ENCODE measurements at regions not wholly inside any gene's neighbourhood (a gene's known extent, or its start where the extent isn't known, plus 50 kb on each side); places are given as distances from the start of the nearest gene placed in this dataset.

DNA sequence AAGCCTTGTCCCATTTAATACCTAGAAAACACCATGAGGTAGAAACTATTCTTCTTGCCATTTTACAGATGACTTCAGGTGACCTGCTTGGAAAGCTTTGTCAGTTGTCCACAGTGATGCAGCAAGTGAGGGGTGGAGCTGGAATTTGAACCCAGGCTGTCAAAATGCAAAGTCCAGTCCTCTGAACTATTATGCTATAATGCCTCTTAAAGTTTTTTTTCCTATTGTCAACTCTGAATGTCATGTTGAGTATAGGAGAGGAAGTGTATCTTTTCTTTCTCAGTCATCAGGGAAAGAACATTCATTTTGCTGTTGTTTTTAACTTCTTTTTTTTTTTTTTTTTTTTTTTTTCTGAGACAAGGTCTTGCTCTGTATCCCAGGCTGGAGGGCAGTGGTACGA, 525.6 kb downstream of the XYLT1 start:
- Mint-ChIP-seq H3K27me3 (ENCODE audit: low read depth) (no peaks in the 10 kb centered on the region), H3K4me3 (ENCODE audit: unreplicated experiment) (no peak overlapping the region), H3K36me3 (ENCODE audit: low read depth) (peaks cover 1% of the 10 kb centered on the region), H3K4me1 (ENCODE audit: low read depth) (no peaks in the 10 kb centered on the region), H3K9me3 (ENCODE audit: low read depth) (peaks cover 22% of the 10 kb centered on the region), H3K27ac (ENCODE audit: unreplicated experiment) (no peak overlapping the region)
- TF ChIP-seq, protein P1, sequence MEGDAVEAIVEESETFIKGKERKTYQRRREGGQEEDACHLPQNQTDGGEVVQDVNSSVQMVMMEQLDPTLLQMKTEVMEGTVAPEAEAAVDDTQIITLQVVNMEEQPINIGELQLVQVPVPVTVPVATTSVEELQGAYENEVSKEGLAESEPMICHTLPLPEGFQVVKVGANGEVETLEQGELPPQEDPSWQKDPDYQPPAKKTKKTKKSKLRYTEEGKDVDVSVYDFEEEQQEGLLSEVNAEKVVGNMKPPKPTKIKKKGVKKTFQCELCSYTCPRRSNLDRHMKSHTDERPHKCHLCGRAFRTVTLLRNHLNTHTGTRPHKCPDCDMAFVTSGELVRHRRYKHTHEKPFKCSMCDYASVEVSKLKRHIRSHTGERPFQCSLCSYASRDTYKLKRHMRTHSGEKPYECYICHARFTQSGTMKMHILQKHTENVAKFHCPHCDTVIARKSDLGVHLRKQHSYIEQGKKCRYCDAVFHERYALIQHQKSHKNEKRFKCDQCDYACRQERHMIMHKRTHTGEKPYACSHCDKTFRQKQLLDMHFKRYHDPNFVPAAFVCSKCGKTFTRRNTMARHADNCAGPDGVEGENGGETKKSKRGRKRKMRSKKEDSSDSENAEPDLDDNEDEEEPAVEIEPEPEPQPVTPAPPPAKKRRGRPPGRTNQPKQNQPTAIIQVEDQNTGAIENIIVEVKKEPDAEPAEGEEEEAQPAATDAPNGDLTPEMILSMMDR (IDR thresholded peaks at IDR 0.05) = no peak
- DNase-seq (ENCODE audit: low spot score) = no peak

DNA sequence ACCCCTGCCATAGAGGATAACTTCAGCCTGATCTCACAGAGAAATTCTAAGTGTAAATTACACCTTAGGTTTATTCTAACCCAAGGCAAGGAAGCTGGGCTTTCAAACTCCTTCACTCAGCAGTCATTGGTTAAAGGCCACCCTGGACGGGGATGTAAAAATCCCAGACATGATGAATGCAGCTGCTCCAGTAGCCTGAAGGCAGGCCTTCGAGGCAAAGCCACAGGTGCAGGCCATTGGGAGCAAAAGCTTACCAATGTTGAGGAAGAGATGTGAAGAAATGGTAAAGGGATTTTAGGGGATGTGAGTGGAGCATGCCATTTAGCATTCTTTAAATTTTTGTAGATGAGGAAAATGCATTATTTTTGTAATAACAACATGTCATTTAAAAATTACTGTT, 514.4 kb downstream of the XYLT1 start:
- H3K9me3 Mint-ChIP-seq (ENCODE audit: low read depth) = no peaks in the 10 kb centered on the region
- H3K4me1 Mint-ChIP-seq (ENCODE audit: low read depth) = peaks cover 3% of the 10 kb centered on the region
- H3K36me3 Mint-ChIP-seq (ENCODE audit: low read depth) = no peaks in the 10 kb centered on the region
- TF ChIP-seq, protein P1 (IDR thresholded peaks at IDR 0.05) = no peak
- no peak overlapping the region for H3K4me3 Mint-ChIP-seq (ENCODE audit: unreplicated experiment)
- no peak for DNase-seq (ENCODE audit: low spot score)
- H3K27ac Mint-ChIP-seq (ENCODE audit: unreplicated experiment) = no peak overlapping the region
- peaks cover 2% of the 10 kb centered on the region for H3K27me3 Mint-ChIP-seq (ENCODE audit: low read depth)

DNA sequence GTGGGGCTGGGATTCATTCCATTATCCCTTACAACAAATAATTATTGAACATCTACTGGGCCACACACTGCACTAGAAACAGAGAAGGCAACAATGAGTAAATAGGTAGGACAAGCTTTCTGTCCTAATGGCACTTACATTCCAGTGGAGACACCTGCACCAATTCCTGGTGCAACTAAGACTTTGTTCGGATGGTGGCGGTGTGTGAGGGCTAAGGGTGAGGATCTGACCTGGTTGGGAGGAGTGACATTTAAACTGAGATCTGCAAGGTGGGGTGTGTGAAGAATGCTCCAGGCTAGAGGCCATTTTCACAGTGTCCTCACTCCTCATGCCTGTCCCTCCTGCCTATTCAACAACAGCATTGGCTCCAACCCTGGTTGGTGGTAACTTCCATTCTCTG, 510.0 kb downstream of the XYLT1 start:
- DNase-seq (ENCODE audit: low spot score) = no peak
- H3K27me3 Mint-ChIP-seq (ENCODE audit: low read depth) = peaks cover 2% of the 10 kb centered on the region
- no peak overlapping the region for H3K27ac Mint-ChIP-seq (ENCODE audit: unreplicated experiment)
- TF ChIP-seq, protein P1 (IDR thresholded peaks at IDR 0.05) = no peak
- peaks cover 3% of the 10 kb centered on the region for H3K4me1 Mint-ChIP-seq (ENCODE audit: low read depth)
- H3K9me3 Mint-ChIP-seq (ENCODE audit: low read depth) = peaks cover 6% of the 10 kb centered on the region
- H3K36me3 Mint-ChIP-seq (ENCODE audit: low read depth) = no peaks in the 10 kb centered on the region
- no peak overlapping the region for H3K4me3 Mint-ChIP-seq (ENCODE audit: unreplicated experiment)

DNA sequence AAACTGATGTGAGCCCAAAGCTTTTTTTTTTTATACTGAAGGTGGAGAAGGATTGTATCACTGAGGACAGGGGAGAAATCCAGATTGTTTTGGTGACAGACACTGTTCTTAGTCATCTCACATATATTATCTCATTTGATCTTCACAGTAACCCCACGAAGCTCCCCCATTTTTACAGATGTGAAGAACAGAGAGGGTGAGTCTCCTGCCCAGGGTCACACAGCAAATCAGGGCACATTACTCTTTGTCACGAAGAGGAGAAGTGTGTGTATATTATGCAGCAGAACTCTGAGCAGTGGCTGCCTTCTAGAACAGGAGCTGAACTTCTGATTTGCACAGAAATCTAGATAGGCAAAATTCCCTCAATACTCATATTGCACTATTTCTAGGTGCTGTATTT, 504.3 kb downstream of the XYLT1 start:
- Mint-ChIP-seq H3K4me1 (ENCODE audit: low read depth) (no peaks in the 10 kb centered on the region), H3K27ac (ENCODE audit: unreplicated experiment) (no peak overlapping the region), H3K9me3 (ENCODE audit: low read depth) (peaks cover 20% of the 10 kb centered on the region), H3K36me3 (ENCODE audit: low read depth) (no peaks in the 10 kb centered on the region), H3K4me3 (ENCODE audit: unreplicated experiment) (no peak overlapping the region), H3K27me3 (ENCODE audit: low read depth) (peaks cover 5% of the 10 kb centered on the region)
- DNase-seq (ENCODE audit: low spot score) = no peak
- TF ChIP-seq, protein P1 (IDR thresholded peaks at IDR 0.05) = no peak

DNA sequence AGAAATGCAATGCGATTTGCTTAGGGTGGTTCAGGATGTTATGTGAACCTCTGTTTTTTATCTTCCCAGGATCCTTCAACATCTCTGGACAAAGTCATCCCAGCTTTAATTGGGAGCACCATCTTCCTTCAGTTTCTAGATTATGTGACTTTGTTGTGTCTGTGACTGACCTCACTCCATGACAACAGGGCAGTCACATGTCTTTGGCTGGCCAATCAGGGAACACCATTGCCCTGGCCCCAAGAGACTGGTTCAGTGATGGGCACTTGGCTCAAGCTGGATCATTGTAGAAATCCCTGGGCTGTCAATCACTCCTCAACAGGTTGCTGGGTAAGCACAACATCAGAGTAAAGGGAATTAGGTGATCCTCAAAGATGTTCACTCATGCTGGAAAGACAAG, 499.7 kb downstream of the XYLT1 start:
- no peak for DNase-seq (ENCODE audit: low spot score)
- Mint-ChIP-seq H3K9me3 (ENCODE audit: low read depth) (peaks cover 15% of the 10 kb centered on the region), H3K4me3 (ENCODE audit: unreplicated experiment) (no peak overlapping the region), H3K36me3 (ENCODE audit: low read depth) (no peaks in the 10 kb centered on the region), H3K27me3 (ENCODE audit: low read depth) (peaks cover 4% of the 10 kb centered on the region), H3K27ac (ENCODE audit: unreplicated experiment) (no peak overlapping the region), H3K4me1 (ENCODE audit: low read depth) (no peaks in the 10 kb centered on the region)
- TF ChIP-seq, protein P1 (IDR thresholded peaks at IDR 0.05) = no peak
